C4-2B (cell line): ENCODE measurements at regions not wholly inside any gene's neighbourhood (a gene's known extent, or its start where the extent isn't known, plus 50 kb on each side); places are given as distances from the start of the nearest gene placed in this dataset.
"Not testable (repeated sequence)": the region's sequence is repeated elsewhere in the genome, so short reads cannot be mapped to it uniquely, and the experiment has no call there.

Experiments used
- H3K27ac ChIP-seq: fragments of 450-650 bp; 2 replicates; pipeline ENCODE4 v1.5.1; 2017
- ZFX ChIP-seq: fragments of 450-650 bp; IDR thresholded peaks from 2 replicates; pipeline ENCODE4 v1.6.1; 2017
- TF ChIP-seq, protein P1 (sequence below): fragments of 450-650 bp; conservative IDR thresholded peaks from 2 replicates; pipeline ENCODE4 v1.5.1; 2017; ENCODE audit warnings: mild to moderate bottlenecking

DNA sequence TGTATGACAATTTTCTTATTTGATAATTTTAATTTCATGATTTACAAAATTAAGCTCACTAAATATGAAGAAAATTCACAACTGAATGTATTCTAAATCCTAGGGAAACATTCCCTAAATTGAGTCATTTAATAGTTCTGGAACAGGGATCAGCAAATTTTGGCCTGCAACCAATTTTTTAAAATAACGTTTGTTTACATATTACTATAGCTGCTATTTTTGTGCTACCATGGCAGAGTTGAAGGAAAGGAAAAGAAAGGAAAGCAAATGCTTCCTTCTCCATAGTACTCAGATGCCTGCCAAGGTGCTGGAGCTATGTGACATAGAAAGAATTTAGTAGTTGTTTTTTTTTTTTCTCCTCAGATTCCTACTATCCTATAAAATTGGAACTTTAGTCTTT, 1307.7 kb upstream of the LRRTM3 start:
- H3K27ac ChIP-seq, result no peak overlapping the region
- TF ChIP-seq, protein P1, sequence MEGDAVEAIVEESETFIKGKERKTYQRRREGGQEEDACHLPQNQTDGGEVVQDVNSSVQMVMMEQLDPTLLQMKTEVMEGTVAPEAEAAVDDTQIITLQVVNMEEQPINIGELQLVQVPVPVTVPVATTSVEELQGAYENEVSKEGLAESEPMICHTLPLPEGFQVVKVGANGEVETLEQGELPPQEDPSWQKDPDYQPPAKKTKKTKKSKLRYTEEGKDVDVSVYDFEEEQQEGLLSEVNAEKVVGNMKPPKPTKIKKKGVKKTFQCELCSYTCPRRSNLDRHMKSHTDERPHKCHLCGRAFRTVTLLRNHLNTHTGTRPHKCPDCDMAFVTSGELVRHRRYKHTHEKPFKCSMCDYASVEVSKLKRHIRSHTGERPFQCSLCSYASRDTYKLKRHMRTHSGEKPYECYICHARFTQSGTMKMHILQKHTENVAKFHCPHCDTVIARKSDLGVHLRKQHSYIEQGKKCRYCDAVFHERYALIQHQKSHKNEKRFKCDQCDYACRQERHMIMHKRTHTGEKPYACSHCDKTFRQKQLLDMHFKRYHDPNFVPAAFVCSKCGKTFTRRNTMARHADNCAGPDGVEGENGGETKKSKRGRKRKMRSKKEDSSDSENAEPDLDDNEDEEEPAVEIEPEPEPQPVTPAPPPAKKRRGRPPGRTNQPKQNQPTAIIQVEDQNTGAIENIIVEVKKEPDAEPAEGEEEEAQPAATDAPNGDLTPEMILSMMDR, result no peak
- no peak for TF ChIP-seq ZFX

DNA sequence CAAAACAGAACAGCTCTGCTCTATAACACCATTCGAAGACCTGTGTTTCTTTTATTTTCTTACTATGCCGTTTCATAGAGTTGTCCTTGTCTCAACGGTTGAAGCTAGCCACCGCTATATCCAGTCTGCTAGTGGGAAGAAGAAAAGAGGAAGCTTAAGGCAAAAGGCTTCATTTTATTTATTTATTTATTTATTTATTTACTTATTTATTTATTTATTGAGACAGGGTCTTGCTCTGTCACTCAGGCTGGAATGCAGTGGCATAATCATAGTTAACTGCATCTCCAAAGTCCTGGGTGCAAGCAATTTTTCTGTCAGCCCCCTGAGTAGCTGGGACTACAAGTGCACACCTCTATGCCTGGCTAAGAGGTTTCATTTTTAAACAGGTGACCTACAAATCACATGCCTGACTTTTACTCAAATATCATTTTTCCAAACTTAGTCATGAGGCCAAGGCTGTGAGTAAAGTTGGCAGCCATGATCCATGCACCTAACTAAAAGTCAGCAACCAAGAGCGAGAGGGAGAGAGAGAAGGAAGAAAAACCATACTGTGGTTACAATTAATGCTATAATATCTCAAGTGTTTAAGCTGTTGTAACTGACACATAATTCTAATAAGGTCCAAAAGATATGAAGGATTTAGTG, 1305.3 kb upstream of the LRRTM3 start:
- TF ChIP-seq ZFX, result no peak
- TF ChIP-seq, protein P1, result no peak
- H3K27ac ChIP-seq, result no peak overlapping the region

DNA sequence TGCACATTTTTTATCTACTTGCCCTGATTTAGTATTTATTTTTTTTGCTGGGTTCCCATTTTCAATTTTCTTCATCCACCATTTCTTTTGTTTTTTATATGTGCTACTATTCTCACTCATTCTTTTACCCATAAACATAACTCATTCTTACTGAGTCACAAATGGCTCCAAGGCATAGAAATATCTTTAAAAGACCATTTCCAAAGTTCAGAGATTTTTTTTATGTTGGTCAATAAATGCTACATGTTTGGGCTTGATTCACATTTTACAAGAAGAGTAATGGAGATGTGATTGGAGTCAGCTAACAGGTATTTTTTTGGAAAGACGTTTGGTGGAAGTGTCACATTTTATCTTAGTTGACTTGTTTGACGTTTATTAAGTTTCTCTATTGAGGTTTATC, 1303.2 kb upstream of the LRRTM3 start:
- H3K27ac ChIP-seq, result no peak overlapping the region
- TF ChIP-seq, protein P1, result no peak
- TF ChIP-seq ZFX, result no peak

DNA sequence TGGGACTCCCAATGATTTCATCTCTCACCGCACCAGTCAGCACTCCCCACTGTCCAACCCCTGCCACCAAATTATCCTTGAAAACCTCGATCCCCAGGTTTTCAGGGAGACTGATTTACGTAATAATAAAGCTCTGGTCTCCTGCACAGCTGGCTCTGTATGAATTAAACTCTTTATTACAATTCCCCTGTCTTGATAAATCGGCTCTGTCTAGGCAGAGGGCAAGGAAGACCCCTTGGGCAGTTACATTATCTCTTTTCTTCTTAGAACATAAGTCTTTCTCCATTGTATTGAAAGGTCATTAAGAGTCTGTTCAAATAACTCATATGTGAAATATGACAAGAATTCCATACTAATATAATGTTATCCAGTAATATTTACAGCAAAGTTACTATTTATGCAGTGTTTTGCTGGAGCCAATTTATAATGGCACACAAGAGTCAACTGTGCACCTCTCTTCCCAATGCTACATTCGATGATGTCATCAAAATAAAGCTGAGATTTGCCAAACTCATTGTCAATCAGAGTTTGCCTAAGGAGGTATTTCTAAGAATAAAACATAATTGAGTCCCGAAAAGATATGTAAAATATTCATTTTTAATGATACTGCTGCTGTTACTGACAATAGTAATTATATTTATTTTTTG, 1297.2 kb upstream of the LRRTM3 start:
- H3K27ac ChIP-seq, result no peak overlapping the region
- no peak for TF ChIP-seq ZFX
- TF ChIP-seq, protein P1, result no peak

DNA sequence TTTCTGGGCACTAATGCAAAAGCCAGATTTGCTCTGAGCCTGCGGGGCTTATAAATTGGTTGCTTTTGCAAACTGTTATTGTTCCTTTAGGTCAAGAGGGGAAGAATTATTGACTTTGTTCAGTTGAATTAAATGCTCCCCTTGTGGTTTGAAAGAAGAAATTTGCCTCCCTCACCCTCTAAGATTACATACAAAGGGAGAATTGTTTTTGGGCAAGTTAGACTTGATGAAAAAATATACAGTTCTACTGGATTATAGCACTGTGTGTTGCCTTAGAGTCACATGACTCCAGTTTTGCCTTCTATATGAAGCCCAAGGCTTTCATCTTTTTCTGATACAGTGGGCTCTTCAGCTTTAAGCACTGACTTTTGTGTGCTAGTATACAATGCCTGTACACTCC, 1265.8 kb upstream of the LRRTM3 start:
- no peak overlapping the region for H3K27ac ChIP-seq
- TF ChIP-seq, protein P1, result no peak
- TF ChIP-seq ZFX, result no peak

DNA sequence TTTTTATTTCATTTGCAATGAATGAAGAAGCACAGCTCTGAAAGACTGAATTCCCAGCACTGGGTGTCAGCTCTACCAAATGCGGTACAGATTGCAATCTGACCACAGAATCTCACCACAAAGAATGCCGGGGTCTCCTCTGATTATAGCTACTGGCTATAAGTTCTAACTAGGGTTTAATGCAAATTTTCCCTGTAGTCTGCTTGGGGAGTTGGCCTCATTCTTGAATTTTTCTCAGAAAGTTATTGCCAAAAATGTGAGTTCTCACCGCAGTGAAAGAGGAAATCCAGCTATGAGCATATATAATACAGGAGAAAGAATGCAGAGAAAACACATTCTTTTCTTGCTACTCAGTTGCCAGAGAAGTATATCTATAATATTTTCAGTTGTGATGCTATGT, 1255.7 kb upstream of the LRRTM3 start:
- TF ChIP-seq ZFX, result no peak
- TF ChIP-seq, protein P1, result no peak
- no peak overlapping the region for H3K27ac ChIP-seq

DNA sequence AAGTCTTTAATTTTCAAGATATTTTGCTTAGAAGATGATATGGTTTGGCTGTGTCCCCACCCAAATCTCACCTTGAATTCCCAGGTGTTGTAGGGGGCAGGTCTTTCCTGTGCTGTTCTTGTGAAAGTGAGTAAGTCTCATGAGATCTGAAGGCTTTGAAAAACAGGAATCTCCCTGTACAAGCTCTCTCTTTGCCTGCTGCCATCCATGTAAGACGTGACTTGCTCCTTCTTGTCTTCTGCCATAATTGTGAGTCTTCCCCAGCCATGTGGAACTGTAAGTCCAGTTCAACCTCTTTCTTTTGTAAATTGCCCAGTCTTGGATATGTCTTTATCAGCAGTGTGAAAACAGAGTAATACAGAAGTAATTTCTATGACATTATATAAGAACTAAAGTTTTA, 1255.2 kb upstream of the LRRTM3 start:
- H3K27ac ChIP-seq, result not testable (repeated sequence)

DNA sequence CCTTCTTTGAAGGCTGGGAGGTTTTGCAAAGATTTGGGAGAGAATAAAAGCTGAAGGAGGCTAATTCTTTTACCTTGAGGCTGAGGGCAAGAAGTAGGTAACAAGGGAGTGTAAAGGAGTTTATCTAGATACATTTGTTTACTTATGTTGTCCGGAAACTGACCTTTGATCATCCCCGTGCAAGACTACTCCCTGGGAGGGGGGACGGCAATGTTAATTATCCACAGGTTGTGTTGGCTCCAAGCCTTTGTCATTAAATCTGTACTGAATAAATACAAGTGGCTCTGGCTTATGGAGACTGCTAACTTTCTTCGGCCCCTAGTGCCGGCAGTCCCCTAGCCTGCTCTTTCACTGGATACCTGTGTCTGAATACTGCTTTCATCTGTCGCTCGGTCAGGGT, 1250.6 kb upstream of the LRRTM3 start:
- no peak overlapping the region for H3K27ac ChIP-seq
- no peak for TF ChIP-seq ZFX
- TF ChIP-seq, protein P1, result no peak
